Small intestine (tissue), 7 donors: ENCODE measurements at regions not wholly inside any gene's neighbourhood (a gene's known extent, or its start where the extent isn't known, plus 50 kb on each side); places are given as distances from the start of the nearest gene placed in this dataset.

Source experiments
- DNase-seq, 2 donors: peaks; one replicate each; pipeline versions ENCODE4 v3.0.0 to v3.0.0-alpha.2; 2013
- FAIRE-seq: peaks from 2 replicates; lab custom pipeline; 2012; peaks lifted over from hg19 to GRCh38; lab: Jason Lieb, UNC
- H3K27ac ChIP-seq, 3 donors: one replicate each; pipeline ENCODE4 v1.5.1; 2013; ENCODE audit warnings: low read length in 2 of 3, mild to moderate bottlenecking in 2 of 3, control low read depth in 1 of 3, inconsistent platforms in 1 of 3, low read depth in 1 of 3, moderate library complexity in 1 of 3
- H3K27me3 ChIP-seq, 3 donors: one replicate each; pipeline ENCODE4 v1.6.1; 2013; ENCODE audit warnings: low read length in 3 of 3, inconsistent platforms in 1 of 3; ENCODE audit not compliant: control insufficient read depth in 3 of 3, insufficient read depth in 3 of 3
- H3K36me3 ChIP-seq, 3 donors: one replicate each; pipeline ENCODE4 v1.6.1; 2013; ENCODE audit warnings: low read length in 3 of 3, inconsistent platforms in 1 of 3, low read depth in 1 of 3, mild to moderate bottlenecking in 1 of 3, moderate library complexity in 1 of 3; ENCODE audit not compliant: control insufficient read depth in 3 of 3, insufficient read depth in 2 of 3
- H3K4me1 ChIP-seq, 3 donors: one replicate each; pipeline ENCODE4 v1.6.1; 2013; ENCODE audit warnings: low read length in 2 of 3, inconsistent platforms in 1 of 3, low read depth in 1 of 3, mild to moderate bottlenecking in 1 of 3, moderate library complexity in 1 of 3; ENCODE audit not compliant: control insufficient read depth in 3 of 3, insufficient read depth in 2 of 3
- H3K4me3 ChIP-seq, 3 donors: one replicate each; pipeline ENCODE4 v1.5.1; 2013; ENCODE audit warnings: low read length in 3 of 3, control low read depth in 1 of 3, inconsistent platforms in 1 of 3, low read depth in 1 of 3, mild to moderate bottlenecking in 1 of 3, moderate library complexity in 1 of 3
- H3K9me3 ChIP-seq, 2 donors: one replicate each; pipeline ENCODE4 v1.6.1; 2013; ENCODE audit warnings: low read depth in 1 of 2, low read length in 1 of 2; ENCODE audit not compliant: control insufficient read depth in 2 of 2, insufficient read depth in 1 of 2
- WGBS, 3 donors: extraction: QIAGEN DNeasy Blood & Tissue Kit; methylation state at CpG; one replicate each; pipeline ENCODE4 v1.1.7; 2013; 5-methylcytosine and 5-hydroxymethylcytosine counted together
- donor health status: healthy with polysubstance abuse.
- donor health status: control.
- donor health status: control.
- donor health status: Bipolar disorder and iron deficiency.
- donor health status: healthy.

DNA sequence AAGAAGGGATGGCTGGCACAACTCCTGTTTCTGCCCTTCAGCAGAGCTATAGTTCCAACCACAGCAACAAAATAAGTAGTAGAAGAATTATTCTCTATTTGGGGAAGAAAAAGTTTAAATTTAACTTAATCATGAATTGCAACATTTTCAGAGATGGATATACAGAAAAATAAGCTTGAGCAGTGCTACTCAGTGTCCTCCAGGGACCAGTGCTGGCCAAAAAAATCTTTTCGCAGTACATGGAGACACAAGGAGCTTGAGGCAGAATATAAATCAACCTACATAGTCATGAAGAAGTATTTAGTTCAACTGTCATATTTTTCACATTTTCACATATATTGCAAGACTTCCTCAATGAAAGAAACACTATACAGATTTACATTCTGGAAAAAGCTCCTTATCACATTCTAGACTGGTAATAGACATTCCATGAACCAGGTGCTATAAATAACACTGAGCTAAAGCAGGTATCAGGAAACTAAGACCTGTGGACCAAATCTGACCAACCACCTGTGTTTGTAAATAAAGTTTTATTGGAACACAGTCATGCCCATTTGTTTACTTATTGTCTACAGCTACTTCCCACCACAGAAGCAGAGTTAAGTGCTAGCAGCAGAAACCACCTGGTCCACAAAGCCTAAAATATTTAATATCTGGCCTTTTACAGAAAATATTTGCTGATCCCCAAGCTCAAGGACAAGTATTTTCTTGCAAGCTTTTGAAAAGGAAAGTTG, 101.9 kb downstream of the RGS21 start:
- Histone ChIP-seq H3K4me1 (no peaks in the 10 kb centered on the region), H3K4me3 (no peak overlapping the region), H3K27me3 (no peaks in the 10 kb centered on the region), H3K36me3 (no peaks in the 10 kb centered on the region), H3K9me3 (no peaks in the 10 kb centered on the region), H3K27ac (no peak overlapping the region)
- FAIRE-seq: no peak
- DNase-seq: no peak
- WGBS, 3 donors: 76 to 100% (median 97%) methylated on average over 1 of the region's 1 CpG

DNA sequence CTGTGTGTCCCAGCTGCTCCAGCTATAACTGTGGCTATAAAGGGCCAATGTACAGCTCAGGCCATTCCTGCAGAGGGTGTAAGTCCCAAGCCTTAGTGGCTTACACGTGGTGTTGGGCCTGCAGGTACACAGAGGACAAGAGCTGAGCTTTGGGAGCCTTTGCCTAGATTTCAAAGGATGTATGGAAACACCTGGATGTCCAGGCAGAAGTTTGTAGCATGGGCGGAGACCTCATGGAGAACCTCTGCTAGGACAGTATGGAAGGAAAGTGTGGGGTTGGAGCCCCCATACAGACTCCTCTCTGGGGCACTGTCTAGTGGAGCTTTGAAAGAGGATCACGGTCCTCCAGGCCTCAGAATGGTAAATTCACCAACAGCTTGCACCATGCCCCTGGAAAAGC, 113.9 kb downstream of the RGS21 start:
- H3K27me3 ChIP-seq: no peaks in the 10 kb centered on the region
- no peak overlapping the region for H3K27ac ChIP-seq
- peaks cover 0 to 17% of the 10 kb centered on the region in 2 donors for H3K9me3 ChIP-seq
- WGBS, 3 donors: 51 to 67% (median 61%) methylated on average over 3 of the region's 3 CpGs
- H3K4me1 ChIP-seq: no peaks in the 10 kb centered on the region
- FAIRE-seq (no peak), DNase-seq (no peak)
- no peak overlapping the region for H3K4me3 ChIP-seq
- no peaks in the 10 kb centered on the region for H3K36me3 ChIP-seq

DNA sequence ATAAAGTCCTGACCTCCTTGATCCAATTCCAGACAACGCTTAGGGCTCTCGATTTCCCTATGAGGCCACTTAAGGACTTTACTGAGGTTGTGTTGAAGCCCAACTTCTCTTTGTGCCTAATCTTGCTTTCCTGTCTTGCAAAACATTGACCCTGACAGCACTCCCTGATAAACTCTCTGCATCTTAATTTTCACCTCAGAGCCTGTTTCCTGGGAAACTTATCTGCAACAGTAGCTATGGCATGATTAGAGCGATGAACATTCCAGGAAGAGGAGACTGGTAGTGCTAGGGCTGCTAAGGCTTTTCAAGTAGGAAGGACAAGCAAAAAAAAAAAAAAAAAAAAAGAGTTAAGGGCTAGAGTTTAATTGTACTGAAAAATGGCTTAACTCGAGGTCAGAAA, 118.9 kb downstream of the RGS21 start:
- Histone ChIP-seq H3K36me3 (no peaks in the 10 kb centered on the region), H3K4me1 (no peaks in the 10 kb centered on the region), H3K4me3 (no peak overlapping the region), H3K27me3 (no peaks in the 10 kb centered on the region), H3K27ac (no peak overlapping the region), H3K9me3 (peaks cover 0 to 8% of the 10 kb centered on the region in 2 donors)
- WGBS, 3 donors: 78 to 86% (median 80%) methylated on average over 4 of the region's 4 CpGs
- DNase-seq (no peak), FAIRE-seq (no peak)

DNA sequence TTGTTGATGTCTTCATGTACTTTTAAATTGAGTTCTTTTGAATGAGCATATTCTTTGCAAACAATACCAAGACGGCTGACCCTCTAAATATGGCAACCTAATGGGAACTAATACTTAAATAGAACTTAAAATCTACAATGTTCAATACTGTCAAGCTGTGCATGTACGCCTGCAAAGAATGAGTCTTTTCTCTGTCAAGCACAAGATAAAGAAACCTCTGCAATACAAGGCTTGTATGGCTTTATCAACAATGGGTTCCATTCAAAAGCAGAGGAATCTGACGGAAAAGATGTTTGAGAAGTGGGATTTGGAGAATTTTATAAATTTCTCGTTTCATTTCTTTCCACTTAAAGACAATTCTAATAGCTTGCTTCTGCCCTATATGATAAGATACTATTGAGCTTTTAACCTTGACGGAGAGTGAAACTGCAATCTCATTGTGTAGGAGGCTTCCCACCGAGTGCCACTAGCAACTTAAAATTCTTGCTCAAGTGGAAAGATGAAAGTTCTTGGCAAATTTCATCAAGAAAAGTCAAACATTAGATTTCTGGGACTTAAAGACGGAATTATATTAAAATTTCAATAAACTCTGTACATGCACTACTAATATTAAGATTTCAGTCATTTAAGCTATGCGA, 119.8 kb downstream of the RGS21 start:
- FAIRE-seq: no peak

DNA sequence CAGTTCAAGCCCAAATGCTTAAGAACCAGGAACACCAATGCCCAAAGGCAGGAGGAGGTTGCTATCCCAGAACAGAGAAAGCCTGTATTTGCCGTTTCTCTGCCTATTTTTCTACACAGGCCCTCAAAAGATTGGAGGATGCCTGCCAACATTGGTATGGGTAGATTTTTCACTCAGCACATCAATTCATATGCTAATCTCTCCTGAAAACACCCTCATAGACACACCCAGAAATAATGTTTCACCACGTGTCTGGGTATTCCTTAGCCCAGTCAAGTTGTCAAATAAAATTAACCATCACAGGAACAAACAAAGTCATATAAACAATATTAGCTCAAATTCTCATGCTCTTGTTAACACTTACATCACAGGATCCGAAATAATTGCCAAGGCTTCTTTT, 121.9 kb downstream of the RGS21 start:
- FAIRE-seq (no peak), DNase-seq (no peak)
- 54 to 58% (median 56%) methylated on average over 3 of the region's 3 CpGs for WGBS, 3 donors
- Histone ChIP-seq H3K36me3 (no peaks in the 10 kb centered on the region), H3K9me3 (no peaks in the 10 kb centered on the region), H3K27ac (no peak overlapping the region), H3K4me1 (no peaks in the 10 kb centered on the region), H3K4me3 (no peak overlapping the region), H3K27me3 (no peaks in the 10 kb centered on the region)

More for the DNA sequence above, 119.8 kb downstream of the RGS21 start:
- Histone ChIP-seq H3K36me3 (no peaks in the 10 kb centered on the region), H3K9me3 (no peaks in the 10 kb centered on the region), H3K27me3 (no peaks in the 10 kb centered on the region), H3K27ac (no peak overlapping the region), H3K4me3 (no peak overlapping the region), H3K4me1 (no peaks in the 10 kb centered on the region)
- DNase-seq: no peak
- 76 to 84% (median 81%) methylated on average over 8 of the region's 8 CpGs for WGBS, 3 donors

DNA sequence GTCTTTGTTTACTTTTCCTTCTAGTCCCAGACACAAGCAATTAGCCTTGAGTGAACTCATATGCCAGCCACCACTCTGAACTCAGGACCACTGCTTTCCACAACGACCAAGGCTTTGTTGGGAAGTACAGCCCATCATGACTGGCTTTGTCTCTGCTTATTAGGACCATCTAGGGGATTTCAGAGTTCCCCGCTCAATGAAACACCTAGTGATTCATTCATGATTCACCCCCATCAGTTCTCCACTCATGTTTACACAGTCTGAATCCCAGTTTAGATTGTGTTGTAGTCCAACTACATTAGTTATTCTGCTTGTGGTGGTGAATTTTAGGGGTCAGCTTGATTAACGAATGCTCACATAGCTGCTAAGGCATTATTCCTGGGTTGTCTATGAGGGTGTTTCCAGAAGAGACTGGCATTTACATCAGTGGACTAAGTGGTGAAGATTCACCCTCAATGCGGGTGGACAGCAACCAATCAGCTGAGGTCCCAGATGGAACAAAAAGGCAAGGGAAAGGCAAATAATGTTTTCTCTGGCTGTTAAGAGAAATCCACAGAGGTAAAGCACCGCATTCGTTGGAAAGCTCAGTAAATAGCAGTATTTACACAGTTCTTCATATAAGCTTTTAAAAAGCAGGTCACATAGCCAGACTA, 122.7 kb downstream of the RGS21 start:
- WGBS, 3 donors: 65 to 77% (median 73%) methylated on average over 6 of the region's 6 CpGs
- H3K4me1 ChIP-seq: no peaks in the 10 kb centered on the region
- DNase-seq (no peak), FAIRE-seq (no peak)
- no peaks in the 10 kb centered on the region for H3K9me3 ChIP-seq
- no peak overlapping the region for H3K27ac ChIP-seq
- H3K4me3 ChIP-seq: no peak overlapping the region
- no peaks in the 10 kb centered on the region for H3K27me3 ChIP-seq
- no peaks in the 10 kb centered on the region for H3K36me3 ChIP-seq

DNA sequence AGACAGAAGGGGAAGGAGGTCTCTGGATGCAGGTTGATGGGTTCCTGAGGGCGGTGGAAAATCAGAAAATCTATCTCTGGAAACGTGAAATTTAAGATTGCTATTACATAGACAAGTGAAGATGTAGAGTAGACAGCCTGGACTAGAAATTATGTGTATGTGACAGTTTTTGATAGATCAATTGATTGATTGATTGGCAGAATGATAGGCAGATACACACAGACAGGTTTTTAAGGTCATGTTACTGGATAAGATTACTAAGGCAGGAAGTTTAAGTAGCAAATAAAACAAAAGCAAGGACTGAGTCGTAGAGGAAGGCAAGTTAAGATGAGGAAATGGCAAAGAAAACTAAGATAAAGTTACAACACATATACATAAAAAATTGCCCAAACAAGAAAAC, 124.7 kb downstream of the RGS21 start:
- Histone ChIP-seq H3K4me1 (peaks cover 0 to 7% (median 0%) of the 10 kb centered on the region in 3 donors), H3K4me3 (no peak overlapping the region), H3K27ac (no peak overlapping the region), H3K36me3 (no peaks in the 10 kb centered on the region), H3K9me3 (no peaks in the 10 kb centered on the region), H3K27me3 (no peaks in the 10 kb centered on the region)
- no peak for DNase-seq
- 69 to 79% (median 75%) methylated on average over 3 of the region's 3 CpGs for WGBS, 3 donors
- no peak for FAIRE-seq

DNA sequence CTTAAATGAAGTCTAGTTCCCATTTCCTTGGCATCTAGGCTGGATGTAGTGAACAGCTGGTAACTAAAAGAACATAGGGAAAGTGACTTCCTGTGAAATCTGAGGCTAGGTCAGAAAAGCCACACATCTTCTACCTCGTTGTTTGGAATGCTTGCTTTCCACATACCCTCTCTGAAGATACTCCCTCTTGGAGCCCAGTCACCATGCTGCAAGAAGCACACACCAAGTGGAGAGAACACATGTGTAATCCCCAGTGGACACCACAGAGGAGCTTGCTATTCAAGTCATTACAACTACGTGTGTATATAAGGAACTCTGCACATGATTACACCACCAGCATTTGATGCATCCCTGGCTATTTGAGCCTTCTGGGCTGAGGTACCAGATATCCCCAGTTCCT, 125.9 kb downstream of the RGS21 start:
- DNase-seq: no peak
- WGBS, 3 donors: 31 to 51% (median 48%) methylated on average over 2 of the region's 2 CpGs
- no peaks in the 10 kb centered on the region for H3K27me3 ChIP-seq
- no peak overlapping the region for H3K4me3 ChIP-seq
- H3K36me3 ChIP-seq: no peaks in the 10 kb centered on the region
- no peaks in the 10 kb centered on the region for H3K9me3 ChIP-seq
- no peak overlapping the region for H3K27ac ChIP-seq
- peaks cover 0 to 7% (median 0%) of the 10 kb centered on the region in 3 donors for H3K4me1 ChIP-seq
- no peak for FAIRE-seq
